ENCODE measurements at regions not wholly inside any gene's neighbourhood (a gene's known extent, or its start where the extent isn't known, plus 50 kb on each side); places are given as distances from the start of the nearest gene placed in this dataset.

DNA sequence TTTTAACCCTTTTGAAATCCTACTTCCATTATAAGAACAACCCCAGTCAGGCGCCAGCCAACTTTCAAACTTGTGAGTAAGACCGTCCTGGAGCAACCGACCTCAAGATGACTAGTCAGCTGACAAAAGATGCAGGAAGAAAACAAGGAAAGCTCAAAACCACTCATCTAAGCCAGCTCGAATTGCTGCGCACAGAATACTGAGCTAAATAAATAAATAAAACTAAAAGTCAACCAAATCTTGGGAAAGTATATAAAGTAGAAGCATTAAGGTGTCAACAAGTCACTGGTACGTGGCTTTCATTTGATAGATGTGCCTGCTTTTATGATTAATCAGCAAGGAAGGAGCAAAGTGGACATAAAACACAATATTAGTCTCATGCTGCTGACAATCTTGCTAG is 1269.8 kb downstream of the XPNPEP1 start:
- Histone ChIP-seq H4K5ac (ENCODE audit: low read depth, low read length) (no peak overlapping the region), H4K20me1 (ENCODE audit: insufficient read depth, low read length) (no peaks in the 10 kb centered on the region), H2AK9ac (replicated peaks; ENCODE audit: low read depth, low read length, poor library complexity) (no peak overlapping the region), H3K79me1 (ENCODE audit: low read depth in 1 of 2, low read length in 2 of 2) (no peaks in the 10 kb centered on the region), H2BK15ac (ENCODE audit: low read depth, low read length) (no peak overlapping the region), H3K27ac (ENCODE audit: insufficient read depth, low read length) (no peak overlapping the region), H3K9ac (ENCODE audit: low read depth, low read length) (no peak overlapping the region), H2AFZ (replicated peaks; ENCODE audit: low read length, poor library complexity) (no peak overlapping the region), H2BK120ac (ENCODE audit: low read depth, low read length) (no peak overlapping the region), H2BK20ac (ENCODE audit: low read depth, low read length) (no peak overlapping the region), H3K27me3 (ENCODE audit: control insufficient read depth, insufficient read depth, low read length) (no peaks in the 10 kb centered on the region), H3K23ac (ENCODE audit: low read depth, low read length) (no peak overlapping the region), H3K14ac (replicated peaks; ENCODE audit: low read depth, low read length) (no peak overlapping the region), H3K4me3 (ENCODE audit: insufficient read depth, low read depth, low read length) (no peak overlapping the region), H2BK5ac (ENCODE audit: low read depth, low read length, poor library complexity, severe bottlenecking) (no peak overlapping the region), H2AK5ac (ENCODE audit: low read depth, low read length) (no peak overlapping the region), H4K8ac (ENCODE audit: low read depth in 2 of 2, low read length in 2 of 2) (no peak overlapping the region), H3K4me2 (ENCODE audit: low read depth, low read length) (no peak overlapping the region), H3K56ac (ENCODE audit: extremely low read depth, insufficient read depth, low read length) (no peak overlapping the region), H3K9me1 (ENCODE audit: insufficient read depth, low read length) (no peaks in the 10 kb centered on the region), H3K4ac (ENCODE audit: low read depth, low read length) (no peak overlapping the region), H3K36me3 (ENCODE audit: control insufficient read depth, insufficient read depth, low read length) (no peaks in the 10 kb centered on the region), H3K9me3 (ENCODE audit: control insufficient read depth, insufficient read depth, low read length) (peaks cover 2% of the 10 kb centered on the region; the same call in 1 of the 2 replicates), H3K18ac (ENCODE audit: low read depth, low read length) (no peak overlapping the region), H3K4me1 (ENCODE audit: control insufficient read depth, insufficient read depth, low read length) (no peaks in the 10 kb centered on the region), H4K91ac (ENCODE audit: insufficient read depth, low read depth, low read length) (no peak overlapping the region)
- CTCF ChIA-PET: no interaction called here
- dilution Hi-C loops (cut with HindIII; ENCODE audit: low sequenced_read_pairs, unreplicated experiment): no loop called here
- WGBS, 2 experiments (ENCODE audit: extremely low coverage in 2 of 2, insufficient read length in 1 of 2): 67% methylated on average over 1 of the region's 6 CpGs; no CpG with 5 or more reads in 1 of the 2 experiments
- in situ Hi-C loops (cut with MboI; ENCODE audit: low sequenced_read_pairs): no loop called here
- BruUV-seq (replicated peaks): no TSS peak
- TF ChIP-seq RAD21 (IDR thresholded peaks at IDR 0.05; ENCODE audit: low read length) (no peak), BHLHE40 (IDR thresholded peaks at IDR 0.05; ENCODE audit: low read depth, low read length) (no peak), CHD1 (IDR thresholded peaks at IDR 0.05; ENCODE audit: low read depth, low read length) (no peak), MAFK (IDR thresholded peaks at IDR 0.05; ENCODE audit: low read depth, low read length) (no peak), RCOR1 (IDR thresholded peaks at IDR 0.05; ENCODE audit: insufficient replicate concordance, low read length) (no peak)
- TF ChIP-seq, protein P1, sequence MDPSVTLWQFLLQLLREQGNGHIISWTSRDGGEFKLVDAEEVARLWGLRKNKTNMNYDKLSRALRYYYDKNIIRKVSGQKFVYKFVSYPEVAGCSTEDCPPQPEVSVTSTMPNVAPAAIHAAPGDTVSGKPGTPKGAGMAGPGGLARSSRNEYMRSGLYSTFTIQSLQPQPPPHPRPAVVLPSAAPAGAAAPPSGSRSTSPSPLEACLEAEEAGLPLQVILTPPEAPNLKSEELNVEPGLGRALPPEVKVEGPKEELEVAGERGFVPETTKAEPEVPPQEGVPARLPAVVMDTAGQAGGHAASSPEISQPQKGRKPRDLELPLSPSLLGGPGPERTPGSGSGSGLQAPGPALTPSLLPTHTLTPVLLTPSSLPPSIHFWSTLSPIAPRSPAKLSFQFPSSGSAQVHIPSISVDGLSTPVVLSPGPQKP (IDR thresholded peaks at IDR 0.05; ENCODE audit: borderline replicate concordance, low read depth, low read length): no peak
- TF ChIP-seq, protein P2, sequence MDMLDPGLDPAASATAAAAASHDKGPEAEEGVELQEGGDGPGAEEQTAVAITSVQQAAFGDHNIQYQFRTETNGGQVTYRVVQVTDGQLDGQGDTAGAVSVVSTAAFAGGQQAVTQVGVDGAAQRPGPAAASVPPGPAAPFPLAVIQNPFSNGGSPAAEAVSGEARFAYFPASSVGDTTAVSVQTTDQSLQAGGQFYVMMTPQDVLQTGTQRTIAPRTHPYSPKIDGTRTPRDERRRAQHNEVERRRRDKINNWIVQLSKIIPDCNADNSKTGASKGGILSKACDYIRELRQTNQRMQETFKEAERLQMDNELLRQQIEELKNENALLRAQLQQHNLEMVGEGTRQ (IDR thresholded peaks at IDR 0.05; ENCODE audit: low read depth, low read length): no peak
- POLR2A ChIA-PET (ENCODE audit: unreplicated experiment): no interaction called here
- ATAC-seq (ENCODE audit: low read depth): no peak
- intact Hi-C loops (cut with micrococcal nuclease): no loop called here
- DNase-seq: no peak

Data from IMR-90 (cell line).